GM12878 (cell line): ENCODE measurements at regions not wholly inside any gene's neighbourhood (a gene's known extent, or its start where the extent isn't known, plus 50 kb on each side); places are given as distances from the start of the nearest gene placed in this dataset.
"Not testable (repeated sequence)": the region's sequence is repeated elsewhere in the genome, so short reads cannot be mapped to it uniquely, and the experiment has no call there.

Source experiments
- ATAC-seq: fragments of 200-7000 bp; cut with Tn5 transposase; 3 replicates; pipeline ENCODE4 v1.9.1; 2020; ENCODE audit warnings: mild to moderate bottlenecking, moderate library complexity
- BruUV-seq: library from RNA; stranded (reverse); fragments of 400-500 nt; replicated peaks from 2 replicates; lab custom pipeline; 2021; lab: Mats Ljungman, UMichigan
- CTCF ChIA-PET: fragments of 300-600 bp; sonication (Branson Sonifier 250); formaldehyde crosslinking; extraction: SDS; loops from one replicate; lab custom pipeline; 2021; ENCODE audit warnings: inconsistent platforms; lab: Yijun Ruan, JAX
- POLR2A ChIA-PET: fragments of 350-600 bp; formaldehyde crosslinking; extraction: SDS; loops from one replicate; lab custom pipeline; 2021; ENCODE audit warnings: inconsistent platforms; lab: Charles Lee
- RAD21 ChIA-PET: fragments of 300-600 bp; sonication (Branson Sonifier 250); formaldehyde crosslinking; loops from one replicate; lab custom pipeline; 2023; ENCODE audit warnings: antibody characterized with exemption; ENCODE audit not compliant: unreplicated experiment; lab: Charles Lee
- SMC1A ChIA-PET: fragments of 300-600 bp; sonication (Branson Sonifier 250); formaldehyde crosslinking; loops from one replicate; lab custom pipeline; 2023; ENCODE audit not compliant: unreplicated experiment, uncharacterized antibody; lab: Charles Lee
- DNase-seq: peaks from one replicate; pipeline ENCODE4 v3.0.0-alpha.2; 2011; ENCODE audit warnings: low read depth, low spot score
- FAIRE-seq: peaks from 3 replicates; lab custom pipeline; 2011; peaks lifted over from hg19 to GRCh38; lab: Jason Lieb, UNC
- H2AFZ ChIP-seq: 2 replicates; pipeline ENCODE4 v1.6.0; 2011; ENCODE audit warnings: low read depth, low read length, control low read depth; ENCODE audit not compliant: control insufficient read depth
- H3K27ac ChIP-seq: 2 replicates; pipeline ENCODE4 v1.5.1; 2011; ENCODE audit warnings: control low read depth; ENCODE audit not compliant: control insufficient read depth, insufficient read depth
- H3K27me3 ChIP-seq, 2 experiments: replicated peaks in 1 of 2; 2 replicates each; pipeline versions ENCODE4 v1.6.0 to v1.6.1; 2011; ENCODE audit warnings: low read length in 1 of 2; ENCODE audit not compliant: control insufficient read depth in 2 of 2, insufficient read depth in 2 of 2
- H3K36me3 ChIP-seq, 2 experiments: 2 replicates each; pipeline ENCODE4 v1.5.1; 2011; ENCODE audit warnings: low read length in 1 of 2; ENCODE audit not compliant: control insufficient read depth in 2 of 2, insufficient read depth in 2 of 2
- H3K4me1 ChIP-seq: 2 replicates; pipeline ENCODE4 v1.6.1; 2011; ENCODE audit warnings: mild to moderate bottlenecking, low read length, moderate library complexity, mixed read lengths; ENCODE audit not compliant: control insufficient read depth, insufficient read depth
- H3K4me2 ChIP-seq: 2 replicates; pipeline ENCODE4 v1.6.0; 2011; ENCODE audit warnings: control low read depth; ENCODE audit not compliant: control insufficient read depth, insufficient read depth
- H3K4me3 ChIP-seq: fragments of 200-600 bp; sonication (generic); 2 replicates; pipeline ENCODE4 v1.5.1; 2016
- H3K79me2 ChIP-seq: 2 replicates; pipeline ENCODE4 v1.6.0; 2011; ENCODE audit warnings: low read length; ENCODE audit not compliant: control insufficient read depth, insufficient read depth
- H3K9ac ChIP-seq: 2 replicates; pipeline ENCODE4 v1.8.0; 2011; ENCODE audit warnings: low read length, control low read depth, mixed read lengths; ENCODE audit not compliant: control insufficient read depth, insufficient read depth
- H3K9me3 ChIP-seq: replicated peaks from 3 replicates; pipeline ENCODE4 v1.5.1; 2011; ENCODE audit warnings: mild to moderate bottlenecking, low read length; ENCODE audit not compliant: control insufficient read depth, insufficient read depth
- H4K20me1 ChIP-seq: 2 replicates; pipeline ENCODE4 v1.6.0; 2011; ENCODE audit not compliant: control insufficient read depth, insufficient read depth
- SPI1 ChIP-seq: IDR thresholded peaks from 2 replicates; pipeline ENCODE4 v1.6.1; 2011; ENCODE audit warnings: low read depth, mild to moderate bottlenecking, low read length, moderate library complexity, borderline replicate concordance; ENCODE audit not compliant: insufficient read depth
- ZNF207 ChIP-seq: fragments of 450-650 bp; IDR thresholded peaks from 2 replicates; pipeline ENCODE4 v1.6.1; 2014; ENCODE audit warnings: antibody characterized with exemption, mild to moderate bottlenecking, borderline replicate concordance
- WGBS: methylation state at CpG from one replicate; pipeline ENCODE4 v1.1.6; 2016; ENCODE audit warnings: low lambda C conversion rate; ENCODE audit not compliant: insufficient replicate concordance, insufficient coverage; ENCODE audit errors: missing lambda C conversion rate; 5-methylcytosine and 5-hydroxymethylcytosine counted together
- in situ Hi-C: fragments of 300-500 bp; cut with MboI; formaldehyde crosslinking; loops from 9 replicates; pipeline ENCODE4 v1.14.3; 2018; ENCODE audit warnings: mixed read lengths
- intact Hi-C: fragments of 100-400 bp; cut with micrococcal nuclease; formaldehyde crosslinking; loops from one replicate; pipeline ENCODE4 v1.14.2; 2022; ENCODE audit not compliant: unreplicated experiment
- TF ChIP-seq, protein P1 (sequence below): fragments of 450-650 bp; formaldehyde crosslinking; IDR thresholded peaks from 2 replicates; pipeline ENCODE4 v1.4.0; 2020; ENCODE audit warnings: mild to moderate bottlenecking, moderate library complexity

DNA sequence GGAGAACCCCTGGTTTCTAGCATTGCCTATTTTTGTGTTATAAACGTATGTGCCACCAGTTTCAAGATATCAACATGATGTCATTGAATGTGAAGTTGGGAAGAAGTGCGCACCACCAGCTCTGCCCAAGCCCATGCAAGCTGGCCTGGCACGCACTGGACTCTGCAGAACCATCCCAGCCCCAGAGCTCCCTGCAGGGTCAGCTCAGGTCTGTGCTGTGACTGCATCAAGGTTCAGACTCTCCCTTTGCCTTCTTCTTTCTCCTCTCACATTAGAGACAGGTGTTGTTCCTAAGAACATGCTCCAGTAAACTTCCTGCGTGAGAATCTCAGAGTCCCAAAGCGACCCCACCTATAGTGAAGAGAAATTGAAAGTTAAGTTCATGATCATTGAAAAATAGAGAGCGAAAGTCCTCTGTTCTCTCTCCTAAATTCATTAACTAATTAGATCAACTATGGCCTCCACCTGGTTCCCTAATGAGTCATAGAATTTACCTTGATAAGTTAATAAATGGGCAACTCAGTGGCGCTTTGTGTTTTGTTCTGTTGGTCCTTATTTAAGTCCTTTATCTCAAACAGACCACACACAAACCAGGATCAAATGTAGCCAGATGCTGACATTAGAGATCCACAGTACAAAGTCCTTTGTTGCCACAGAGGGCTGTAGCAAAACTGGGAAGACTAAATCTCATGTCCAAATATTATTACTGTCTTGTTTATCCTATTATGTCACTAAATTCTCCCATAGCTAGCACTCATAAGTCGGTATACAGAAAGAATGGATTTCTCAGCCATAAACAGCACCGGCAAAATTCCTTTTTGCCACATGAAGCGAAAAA lies 432.3 kb downstream of the STK39 start (continued):
- TF ChIP-seq, protein P1, sequence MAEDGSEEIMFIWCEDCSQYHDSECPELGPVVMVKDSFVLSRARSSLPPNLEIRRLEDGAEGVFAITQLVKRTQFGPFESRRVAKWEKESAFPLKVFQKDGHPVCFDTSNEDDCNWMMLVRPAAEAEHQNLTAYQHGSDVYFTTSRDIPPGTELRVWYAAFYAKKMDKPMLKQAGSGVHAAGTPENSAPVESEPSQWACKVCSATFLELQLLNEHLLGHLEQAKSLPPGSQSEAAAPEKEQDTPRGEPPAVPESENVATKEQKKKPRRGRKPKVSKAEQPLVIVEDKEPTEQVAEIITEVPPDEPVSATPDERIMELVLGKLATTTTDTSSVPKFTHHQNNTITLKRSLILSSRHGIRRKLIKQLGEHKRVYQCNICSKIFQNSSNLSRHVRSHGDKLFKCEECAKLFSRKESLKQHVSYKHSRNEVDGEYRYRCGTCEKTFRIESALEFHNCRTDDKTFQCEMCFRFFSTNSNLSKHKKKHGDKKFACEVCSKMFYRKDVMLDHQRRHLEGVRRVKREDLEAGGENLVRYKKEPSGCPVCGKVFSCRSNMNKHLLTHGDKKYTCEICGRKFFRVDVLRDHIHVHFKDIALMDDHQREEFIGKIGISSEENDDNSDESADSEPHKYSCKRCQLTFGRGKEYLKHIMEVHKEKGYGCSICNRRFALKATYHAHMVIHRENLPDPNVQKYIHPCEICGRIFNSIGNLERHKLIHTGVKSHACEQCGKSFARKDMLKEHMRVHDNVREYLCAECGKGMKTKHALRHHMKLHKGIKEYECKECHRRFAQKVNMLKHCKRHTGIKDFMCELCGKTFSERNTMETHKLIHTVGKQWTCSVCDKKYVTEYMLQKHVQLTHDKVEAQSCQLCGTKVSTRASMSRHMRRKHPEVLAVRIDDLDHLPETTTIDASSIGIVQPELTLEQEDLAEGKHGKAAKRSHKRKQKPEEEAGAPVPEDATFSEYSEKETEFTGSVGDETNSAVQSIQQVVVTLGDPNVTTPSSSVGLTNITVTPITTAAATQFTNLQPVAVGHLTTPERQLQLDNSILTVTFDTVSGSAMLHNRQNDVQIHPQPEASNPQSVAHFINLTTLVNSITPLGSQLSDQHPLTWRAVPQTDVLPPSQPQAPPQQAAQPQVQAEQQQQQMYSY (CRISPR knock-in tag): no peak
- TF ChIP-seq ZNF207 (no peak), SPI1 (no peak)

DNA sequence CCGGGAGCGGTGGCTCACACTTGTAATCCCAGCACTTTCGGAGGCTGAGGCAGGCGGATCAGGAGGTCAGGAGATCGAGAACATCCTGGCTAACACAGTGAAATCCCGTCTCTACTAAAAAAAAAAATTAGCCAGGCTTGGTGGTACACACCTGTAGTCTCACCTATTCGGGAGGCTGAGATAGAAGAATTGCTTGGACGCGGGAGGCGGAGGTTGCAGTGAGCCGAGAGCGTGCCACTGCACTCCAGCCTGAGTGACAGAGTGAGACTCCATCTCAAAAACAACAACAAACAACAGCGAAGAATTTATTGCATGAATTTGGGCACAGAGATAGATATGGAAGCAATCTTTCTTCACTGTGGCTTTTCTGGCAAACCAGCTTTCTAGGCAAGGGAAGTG lies 432.9 kb downstream of the STK39 start:
- RAD21 ChIA-PET, H3K4me1 ChIP-seq, H3K27ac ChIP-seq, H3K79me2 ChIP-seq, H4K20me1 ChIP-seq, in situ Hi-C loops, H3K4me3 ChIP-seq, DNase-seq, H3K27me3 ChIP-seq, FAIRE-seq, SMC1A ChIA-PET, H3K9ac ChIP-seq, H3K4me2 ChIP-seq, H3K36me3 ChIP-seq, ATAC-seq, intact Hi-C loops, POLR2A ChIA-PET, BruUV-seq, H3K9me3 ChIP-seq, H2AFZ ChIP-seq: not testable (repeated sequence)
- CTCF ChIA-PET: interaction anchor here (0.7 kb wide), 1 partner anchor 303 kb away, joined by 3 read pairs; no protein-coding TSS in a partner anchor
- WGBS: 57% methylated on average over 13 of the region's 13 CpGs

DNA sequence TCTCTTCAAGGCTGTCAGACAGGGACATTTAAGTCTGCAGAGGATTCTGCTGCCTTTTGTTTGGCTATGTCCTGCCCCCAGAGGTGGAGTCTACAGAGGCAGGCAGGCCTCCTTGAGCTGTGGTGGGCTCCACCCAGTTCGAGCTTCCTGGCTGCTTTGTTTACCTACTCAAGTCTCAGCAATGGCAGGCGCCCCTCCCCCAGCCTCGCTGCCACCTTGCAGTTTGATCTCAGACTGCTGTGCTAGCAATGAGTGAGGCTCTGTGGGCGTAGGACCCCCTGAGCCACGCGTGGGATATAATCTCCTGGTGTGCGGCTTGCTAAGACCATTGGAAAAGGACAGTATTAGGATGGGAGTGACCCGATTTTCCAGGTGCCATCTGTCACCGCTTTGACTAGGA lies 437.6 kb downstream of the STK39 start:
- intact Hi-C loops, in situ Hi-C loops, H3K9ac ChIP-seq, H3K4me3 ChIP-seq, H4K20me1 ChIP-seq, H3K9me3 ChIP-seq, CTCF ChIA-PET, SMC1A ChIA-PET, H2AFZ ChIP-seq, ATAC-seq, POLR2A ChIA-PET, H3K4me1 ChIP-seq, RAD21 ChIA-PET, FAIRE-seq, H3K36me3 ChIP-seq, H3K27me3 ChIP-seq, BruUV-seq, DNase-seq, H3K27ac ChIP-seq, H3K4me2 ChIP-seq, H3K79me2 ChIP-seq: not testable (repeated sequence)
- WGBS: 39% methylated on average over 6 of the region's 9 CpGs
